ENCODE measurements at regions not wholly inside any gene's neighbourhood (a gene's known extent, or its start where the extent isn't known, plus 50 kb on each side); places are given as distances from the start of the nearest gene placed in this dataset.
"Not testable (repeated sequence)": the region's sequence is repeated elsewhere in the genome, so short reads cannot be mapped to it uniquely, and the experiment has no call there.

GRCh38 chr7:76774279-76774678 lies 147.2 kb upstream of the POMZP3 start:
- H3K9me3 ChIP-seq; H3K27ac ChIP-seq; H3K36me3 ChIP-seq; H3K27me3 ChIP-seq; DNase-seq; H3K4me3 ChIP-seq; intact Hi-C loops (cut with DNase I); H3K4me1 ChIP-seq: not testable (repeated sequence)
- peak; percentile 42 to 46 (median 44) for ATAC-seq
- WGBS (ENCODE audit: insufficient coverage, low coverage, low lambda C conversion rate, missing lambda C conversion rate) = 57% methylated on average over 2 of the region's 2 CpGs
- peak; percentile 9 to 38 (median 26) for TF ChIP-seq CTCF (IDR thresholded peaks at IDR 0.05)

- H3K27ac ChIP-seq; H3K36me3 ChIP-seq; H3K9me3 ChIP-seq; DNase-seq; H3K4me3 ChIP-seq; intact Hi-C loops (cut with DNase I); H3K4me1 ChIP-seq; H3K27me3 ChIP-seq: not testable (repeated sequence)
- WGBS (ENCODE audit: insufficient coverage, low coverage, low lambda C conversion rate, missing lambda C conversion rate) = 33% methylated on average over 1 of the region's 1 CpG
- ATAC-seq = peak; percentile 57 to 78 (median 66)
These were observed 144.9 kb upstream of the POMZP3 start for GRCh38 chr7:76771980-76772379.

- H3K4me1 ChIP-seq; H3K4me3 ChIP-seq; intact Hi-C loops (cut with DNase I); H3K27ac ChIP-seq; H3K9me3 ChIP-seq; H3K27me3 ChIP-seq; DNase-seq; H3K36me3 ChIP-seq; ATAC-seq: not testable (repeated sequence)
- WGBS (ENCODE audit: insufficient coverage, low coverage, low lambda C conversion rate, missing lambda C conversion rate) = no CpG with 5 or more reads among the region's 3 CpGs
These were observed 136.9 kb upstream of the POMZP3 start for GRCh38 chr7:76763977-76764376.

- intact Hi-C loops (cut with DNase I); H3K4me3 ChIP-seq; ATAC-seq; DNase-seq; H3K9me3 ChIP-seq; H3K4me1 ChIP-seq; H3K27ac ChIP-seq; H3K27me3 ChIP-seq; H3K36me3 ChIP-seq: not testable (repeated sequence)
These were observed 133.6 kb upstream of the POMZP3 start for GRCh38 chr7:76760546-76761220.

- DNase-seq; H3K4me3 ChIP-seq; H3K36me3 ChIP-seq; H3K9me3 ChIP-seq; H3K4me1 ChIP-seq; ATAC-seq; intact Hi-C loops (cut with DNase I); H3K27ac ChIP-seq; H3K27me3 ChIP-seq: not testable (repeated sequence)
- WGBS (ENCODE audit: insufficient coverage, low coverage, low lambda C conversion rate, missing lambda C conversion rate) = 65% methylated on average over 4 of the region's 4 CpGs
These were observed 112.5 kb upstream of the POMZP3 start for GRCh38 chr7:76739538-76739937.

- H3K9me3 ChIP-seq; H3K4me3 ChIP-seq; ATAC-seq; H3K27ac ChIP-seq; DNase-seq; H3K4me1 ChIP-seq; H3K27me3 ChIP-seq; H3K36me3 ChIP-seq; intact Hi-C loops (cut with DNase I): not testable (repeated sequence)
- no CpG with 5 or more reads among the region's 2 CpGs for WGBS (ENCODE audit: insufficient coverage, low coverage, low lambda C conversion rate, missing lambda C conversion rate)
These were observed 109.6 kb upstream of the POMZP3 start for GRCh38 chr7:76736724-76737123.

- intact Hi-C loops (cut with DNase I); H3K4me1 ChIP-seq; ATAC-seq; H3K36me3 ChIP-seq; H3K27me3 ChIP-seq; H3K27ac ChIP-seq; H3K4me3 ChIP-seq; H3K9me3 ChIP-seq; DNase-seq: not testable (repeated sequence)
- 86% methylated on average over 1 of the region's 1 CpG for WGBS (ENCODE audit: insufficient coverage, low coverage, low lambda C conversion rate, missing lambda C conversion rate)
These were observed 109.0 kb upstream of the POMZP3 start for GRCh38 chr7:76736091-76736490.

- DNase-seq; H3K4me3 ChIP-seq; H3K9me3 ChIP-seq; intact Hi-C loops (cut with DNase I); H3K27ac ChIP-seq; H3K4me1 ChIP-seq; H3K27me3 ChIP-seq; ATAC-seq; H3K36me3 ChIP-seq: not testable (repeated sequence)
- no CpG with 5 or more reads among the region's 1 CpG for WGBS (ENCODE audit: insufficient coverage, low coverage, low lambda C conversion rate, missing lambda C conversion rate)
These were observed 108.6 kb upstream of the POMZP3 start for GRCh38 chr7:76735668-76736067.

- 93% methylated on average over 6 of the region's 23 CpGs for WGBS (ENCODE audit: insufficient coverage, low coverage, low lambda C conversion rate, missing lambda C conversion rate)
- H3K27me3 ChIP-seq; H3K27ac ChIP-seq; DNase-seq; H3K36me3 ChIP-seq; H3K4me3 ChIP-seq; H3K4me1 ChIP-seq; intact Hi-C loops (cut with DNase I); H3K9me3 ChIP-seq; ATAC-seq: not testable (repeated sequence)
These were observed 101.5 kb upstream of the POMZP3 start for GRCh38 chr7:76728571-76728974.

- H3K4me3 ChIP-seq; H3K27ac ChIP-seq; H3K4me1 ChIP-seq; H3K27me3 ChIP-seq; H3K9me3 ChIP-seq; DNase-seq; intact Hi-C loops (cut with DNase I); H3K36me3 ChIP-seq; ATAC-seq: not testable (repeated sequence)
- WGBS (ENCODE audit: insufficient coverage, low coverage, low lambda C conversion rate, missing lambda C conversion rate) = 0% methylated on average over 1 of the region's 3 CpGs
These were observed 96.8 kb upstream of the POMZP3 start for GRCh38 chr7:76723928-76724327.

GRCh38 chr7:76716551-76716950 lies 89.5 kb upstream of the POMZP3 start:
- H3K27ac ChIP-seq; ATAC-seq; H3K9me3 ChIP-seq; DNase-seq; H3K36me3 ChIP-seq; H3K4me1 ChIP-seq; H3K27me3 ChIP-seq; H3K4me3 ChIP-seq; intact Hi-C loops (cut with DNase I): not testable (repeated sequence)
- WGBS (ENCODE audit: insufficient coverage, low coverage, low lambda C conversion rate, missing lambda C conversion rate) = 100% methylated on average over 4 of the region's 4 CpGs

Measured in right lobe of liver (tissue), 6 donors.